Panc1 (cell line): ENCODE measurements at regions not wholly inside any gene's neighbourhood (a gene's known extent, or its start where the extent isn't known, plus 50 kb on each side); places are given as distances from the start of the nearest gene placed in this dataset.

Experiments used
- CTCF ChIP-seq: fragments of 450-650 bp; IDR thresholded peaks from 2 replicates; pipeline ENCODE4 v1.5.1; 2017; ENCODE audit warnings: mild to moderate bottlenecking
- REST ChIP-seq, 2 experiments: IDR thresholded peaks; 2 replicates each; pipeline ENCODE4 v1.6.1; 2011 to 2012; ENCODE audit warnings: low read depth in 2 of 2, control low read depth in 1 of 2, low read length in 1 of 2, mild to moderate bottlenecking in 1 of 2, moderate library complexity in 1 of 2; ENCODE audit not compliant: insufficient read depth in 1 of 2

DNA sequence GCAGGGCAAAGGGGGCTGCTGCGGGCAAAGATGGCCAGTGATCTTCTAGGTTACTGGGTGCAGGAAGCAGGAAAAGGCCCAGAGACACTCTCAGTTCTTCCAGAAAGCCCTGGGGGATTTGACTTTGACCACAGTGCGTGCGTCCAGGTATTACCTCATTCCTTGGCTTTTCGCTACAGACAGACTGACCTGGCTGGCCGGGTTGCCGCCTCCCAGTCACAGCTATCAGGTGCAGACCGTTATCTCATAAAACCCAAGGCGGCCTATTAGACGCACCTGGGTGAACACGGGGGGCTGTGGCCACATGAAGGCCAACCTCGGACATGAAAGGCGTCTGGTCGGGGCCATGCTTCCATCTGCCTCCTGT lies 80.3 kb downstream of the FOXL3 start:
- no peak for TF ChIP-seq CTCF
- TF ChIP-seq REST (IDR thresholded peaks at IDR 0.05; ENCODE audit: insufficient read depth in 1 of 2, low read depth in 2 of 2, low read length in 1 of 2) = no peak
